Stimulated activated CD8-positive, alpha-beta memory T cell treated with anti-CD3 and anti-CD28 coated beads, Interleukin-15, amount 100 ng/mL, for 48 hours (primary cell): ENCODE measurements at regions not wholly inside any gene's neighbourhood (a gene's known extent, or its start where the extent isn't known, plus 50 kb on each side); places are given as distances from the start of the nearest gene placed in this dataset.
"Not testable (repeated sequence)": the region's sequence is repeated elsewhere in the genome, so short reads cannot be mapped to it uniquely, and the experiment has no call there.

ENCODE experiments used
- DNase-seq, 2 donors: peaks; one replicate each; pipeline ENCODE4 v3.0.0-alpha.2; 2020; ENCODE audit warnings: low read depth in 2 of 2

GRCh38 chr5:1960595-1961303 lies 78.0 kb upstream of the IRX4 start:
- DNase-seq, result no peak

- no peak for DNase-seq
These were observed 77.2 kb upstream of the IRX4 start for GRCh38 chr5:1959725-1960581.

- DNase-seq, result no peak
These were observed 76.5 kb upstream of the IRX4 start for GRCh38 chr5:1959231-1959630.

GRCh38 chr5:1958211-1959010 lies 75.7 kb upstream of the IRX4 start:
- no peak for DNase-seq

GRCh38 chr5:1955586-1955985 lies 72.9 kb upstream of the IRX4 start:
- no peak for DNase-seq

GRCh38 chr5:1953710-1954109 lies 71.0 kb upstream of the IRX4 start:
- DNase-seq, result not testable (repeated sequence)

- DNase-seq, result no peak
These were observed 69.8 kb upstream of the IRX4 start for GRCh38 chr5:1952444-1953099.

GRCh38 chr5:1952021-1952420 lies 69.3 kb upstream of the IRX4 start:
- no peak for DNase-seq

GRCh38 chr5:1951165-1951816 lies 68.6 kb upstream of the IRX4 start:
- DNase-seq, result no peak

GRCh38 chr5:1950708-1951103 lies 68.0 kb upstream of the IRX4 start:
- DNase-seq, result no peak

GRCh38 chr5:1950096-1950707 lies 67.5 kb upstream of the IRX4 start:
- no peak for DNase-seq

- DNase-seq, result no peak
These were observed 66.5 kb upstream of the IRX4 start for GRCh38 chr5:1949253-1949652.

GRCh38 chr5:1948663-1949191 lies 66.0 kb upstream of the IRX4 start:
- no peak for DNase-seq

- DNase-seq, result no peak
These were observed 65.4 kb upstream of the IRX4 start for GRCh38 chr5:1948111-1948510.

GRCh38 chr5:1946776-1947175 lies 64.1 kb upstream of the IRX4 start:
- DNase-seq, result no peak

GRCh38 chr5:1946122-1946677 lies 63.5 kb upstream of the IRX4 start:
- DNase-seq, result no peak

GRCh38 chr5:1945606-1946005 lies 62.9 kb upstream of the IRX4 start:
- no peak for DNase-seq

- no peak for DNase-seq
These were observed 61.7 kb upstream of the IRX4 start for GRCh38 chr5:1944408-1944807.

GRCh38 chr5:1943481-1943880 lies 60.8 kb upstream of the IRX4 start:
- DNase-seq, result no peak

GRCh38 chr5:1942630-1943029 lies 59.9 kb upstream of the IRX4 start:
- no peak for DNase-seq
